HepG2 (cell line): ENCODE measurements at regions not wholly inside any gene's neighbourhood (a gene's known extent, or its start where the extent isn't known, plus 50 kb on each side); places are given as distances from the start of the nearest gene placed in this dataset.

ENCODE experiments used
- ATAC-seq: fragments of 200-7000 bp; cut with Tn5 transposase; 3 replicates; pipeline ENCODE4 v1.9.1; 2020; ENCODE audit warnings: mild to moderate bottlenecking, moderate library complexity
- BruUV-seq: library from RNA; stranded (reverse); fragments of 400-500 nt; replicated peaks from 2 replicates; lab custom pipeline; 2021; lab: Mats Ljungman, UMichigan
- CTCF ChIA-PET: fragments of 300-600 bp; formaldehyde crosslinking; extraction: SDS; loops from one replicate; lab custom pipeline; 2021; ENCODE audit warnings: low total read pairs, inconsistent platforms, low intra/inter-chr PET ratio; lab: Yijun Ruan, JAX
- POLR2A ChIA-PET: fragments of 350-600 bp; sonication (Branson Sonifier 250); formaldehyde crosslinking; loops from one replicate; lab custom pipeline; 2020; ENCODE audit warnings: antibody characterized with exemption, inconsistent platforms; lab: Yijun Ruan, JAX
- DNase-seq: peaks from one replicate; pipeline ENCODE4 v3.0.0-alpha.2; 2015; ENCODE audit warnings: low spot score
- FAIRE-seq: peaks from 3 replicates; lab custom pipeline; 2011; peaks lifted over from hg19 to GRCh38; lab: Jason Lieb, UNC
- H2AFZ ChIP-seq: one replicate; pipeline ENCODE4 v1.6.1; 2011; ENCODE audit warnings: low read length, inconsistent platforms
- H3K27ac ChIP-seq: fragments of 300-600 bp; 3 replicates; pipeline ENCODE4 v1.8.0; 2011; ENCODE audit warnings: mixed run types, mild to moderate bottlenecking, mixed read lengths, low read length, inconsistent platforms; ENCODE audit not compliant: insufficient read depth; ENCODE audit errors: extremely low read length
- H3K27me3 ChIP-seq, 2 experiments: fragments of 200-600 bp in 1 of 2; 2 replicates in 1 of 2; 3 replicates in 1 of 2; pipeline versions ENCODE4 v1.6.0 to v1.8.0; 2011; ENCODE audit warnings: low read length in 2 of 2, mild to moderate bottlenecking in 2 of 2, moderate library complexity in 2 of 2, inconsistent platforms in 1 of 2; ENCODE audit not compliant: insufficient read depth in 2 of 2, control insufficient read depth in 1 of 2
- H3K36me3 ChIP-seq, 2 experiments: fragments of 200-600 bp in 1 of 2; replicated peaks in 1 of 2; 2 replicates in 1 of 2; 3 replicates in 1 of 2; pipeline versions ENCODE4 v1.5.1 to v1.8.0; 2011; ENCODE audit warnings: low read length in 2 of 2, inconsistent platforms in 1 of 2; ENCODE audit not compliant: insufficient read depth in 2 of 2, control insufficient read depth in 1 of 2
- H3K4me1 ChIP-seq: 2 replicates; pipeline ENCODE4 v1.5.1; 2012; ENCODE audit warnings: low read length, inconsistent platforms; ENCODE audit not compliant: insufficient read depth
- H3K4me2 ChIP-seq: 2 replicates; pipeline ENCODE4 v1.6.0; 2011; ENCODE audit warnings: low read depth, low read length, inconsistent platforms
- H3K4me3 ChIP-seq, 3 experiments: fragments of 200-600 bp in 1 of 3; sonication (generic), shearing (Covaris generic) in 1 of 3; replicated peaks in 1 of 3; 2 replicates each; pipeline ENCODE4 v1.5.1; 2011 to 2016; ENCODE audit warnings: low read length in 3 of 3, inconsistent platforms in 2 of 3, low read depth in 2 of 3, mild to moderate bottlenecking in 2 of 3, control low read depth in 1 of 3, mixed read lengths in 1 of 3; ENCODE audit not compliant: insufficient read depth in 1 of 3
- H3K79me2 ChIP-seq: one replicate; pipeline ENCODE4 v1.6.1; 2011; ENCODE audit warnings: low read length, inconsistent platforms; ENCODE audit not compliant: insufficient read depth
- H3K9ac ChIP-seq: 2 replicates; pipeline ENCODE4 v1.6.0; 2011; ENCODE audit warnings: mild to moderate bottlenecking, low read depth, low read length, inconsistent platforms; ENCODE audit not compliant: insufficient read depth
- H3K9me3 ChIP-seq: 2 replicates; pipeline ENCODE4 v1.5.1; 2012; ENCODE audit warnings: mild to moderate bottlenecking, low read length
- H4K20me1 ChIP-seq: 2 replicates; pipeline ENCODE4 v1.6.0; 2011; ENCODE audit warnings: inconsistent platforms, mild to moderate bottlenecking, low read length, moderate library complexity; ENCODE audit not compliant: insufficient read depth
- FOXP1 ChIP-seq, 2 experiments: fragments of 450-650 bp in 1 of 2; IDR thresholded peaks; 2 replicates each; pipeline ENCODE4 v1.6.1; 2017 to 2018; ENCODE audit warnings: antibody characterized with exemption in 1 of 2
- GTF3A ChIP-seq: sonication (generic); formaldehyde crosslinking; conservative IDR thresholded peaks from 2 replicates; pipeline ENCODE4 v1.4.0; 2020; ENCODE audit warnings: mild to moderate bottlenecking, missing genetic modification reagents
- MTERF4 ChIP-seq: sonication (generic); formaldehyde crosslinking; IDR thresholded peaks from 2 replicates; pipeline ENCODE4 v1.8.0; 2023; ENCODE audit warnings: mild to moderate bottlenecking, missing genetic modification reagents
- NFATC3 ChIP-seq: sonication (generic); formaldehyde crosslinking; IDR thresholded peaks from 2 replicates; pipeline ENCODE4 v1.5.1; 2020; ENCODE audit warnings: mild to moderate bottlenecking, missing genetic modification reagents
- POLR2AphosphoS2 ChIP-seq: IDR thresholded peaks from 2 replicates; pipeline ENCODE4 v1.6.1; 2011; ENCODE audit warnings: low read depth, low read length, improper control_type of control experiment
- PRDM15 ChIP-seq: sonication (generic); formaldehyde crosslinking; IDR thresholded peaks from 2 replicates; pipeline ENCODE4 v1.4.0; 2020; ENCODE audit warnings: missing genetic modification reagents
- SSRP1 ChIP-seq: IDR thresholded peaks from 2 replicates; pipeline ENCODE4 v1.6.1; 2016; ENCODE audit warnings: control low read depth
- TCF12 ChIP-seq, 2 experiments: fragments of 450-650 bp in 1 of 2; sonication (generic) in 1 of 2; formaldehyde crosslinking in 1 of 2; IDR thresholded peaks; 2 replicates each; pipeline versions ENCODE4 v1.6.1 to v1.8.0; 2017 to 2022; ENCODE audit warnings: antibody characterized with exemption in 1 of 2, mild to moderate bottlenecking in 1 of 2, missing genetic modification reagents in 1 of 2, moderate library complexity in 1 of 2
- TIGD3 ChIP-seq: sonication (generic); formaldehyde crosslinking; IDR thresholded peaks from 2 replicates; pipeline ENCODE4 v1.5.1; 2020; ENCODE audit warnings: mild to moderate bottlenecking, missing genetic modification reagents, borderline replicate concordance
- TP53 ChIP-seq: sonication (generic); formaldehyde crosslinking; conservative IDR thresholded peaks from 2 replicates; pipeline ENCODE4 v1.4.0; 2020; ENCODE audit warnings: missing genetic modification reagents
- ZNF317 ChIP-seq: sonication (generic); formaldehyde crosslinking; IDR thresholded peaks from 2 replicates; pipeline ENCODE4 v1.5.0; 2020; ENCODE audit warnings: mild to moderate bottlenecking, missing genetic modification reagents
- ZNF337 ChIP-seq: sonication (generic); formaldehyde crosslinking; IDR thresholded peaks from 2 replicates; pipeline ENCODE4 v1.5.1; 2020; ENCODE audit warnings: missing genetic modification reagents, low read depth, mild to moderate bottlenecking, borderline replicate concordance
- ZNF350 ChIP-seq: sonication (generic); formaldehyde crosslinking; IDR thresholded peaks from 2 replicates; pipeline ENCODE4 v1.4.0; 2020; ENCODE audit warnings: mild to moderate bottlenecking, low read depth, missing genetic modification reagents, borderline replicate concordance
- ZNF446 ChIP-seq: sonication (generic); formaldehyde crosslinking; IDR thresholded peaks from 2 replicates; pipeline ENCODE4 v1.5.0; 2020; ENCODE audit warnings: mild to moderate bottlenecking, missing genetic modification reagents
- ZNF503 ChIP-seq: sonication (generic); formaldehyde crosslinking; IDR thresholded peaks from 2 replicates; pipeline ENCODE4 v1.4.0; 2020; ENCODE audit warnings: missing genetic modification reagents
- ZNF572 ChIP-seq: sonication (generic); formaldehyde crosslinking; IDR thresholded peaks from 2 replicates; pipeline ENCODE4 v1.5.1; 2020; ENCODE audit warnings: mild to moderate bottlenecking, missing genetic modification reagents
- ZNF775 ChIP-seq: sonication (generic); formaldehyde crosslinking; IDR thresholded peaks from 2 replicates; pipeline ENCODE4 v1.4.0; 2020; ENCODE audit warnings: missing genetic modification reagents, mild to moderate bottlenecking, moderate library complexity, borderline replicate concordance
- WGBS: methylation state at CpG from one replicate; pipeline ENCODE4 v1.1.6; 2017; ENCODE audit warnings: low lambda C conversion rate; 5-methylcytosine and 5-hydroxymethylcytosine counted together
- in situ Hi-C: cut with HindIII; loops from 2 replicates; pipeline ENCODE4 v1.10.0; 2017; ENCODE audit warnings: low pct_unique_long_range_greater_than_20kb; ENCODE audit not compliant: extremely low pct_ligation_motif_present
- intact Hi-C: fragments of 100-400 bp; cut with micrococcal nuclease; formaldehyde crosslinking; loops from one replicate; pipeline ENCODE4 v1.10.0; 2022; ENCODE audit not compliant: unreplicated experiment

GRCh38 chr16:88130681-88131080 is 179.4 kb downstream of the BANP start (continued):
- TF ChIP-seq ZNF775: no peak

- ChIA-PET POLR2A (no interaction called here), CTCF (no interaction called here)
- no peaks in the 10 kb centered on the region for H3K4me1 ChIP-seq
- H3K4me2 ChIP-seq: no peak overlapping the region
- H3K27me3 ChIP-seq: peaks cover 8 to 54% of the 10 kb centered on the region in 2 experiments
- no peaks in the 10 kb centered on the region for H4K20me1 ChIP-seq
- no peaks in the 10 kb centered on the region for H3K36me3 ChIP-seq
- in situ Hi-C loops (no loop called here), intact Hi-C loops (no loop called here)
- BruUV-seq: no TSS peak
- no peaks in the 10 kb centered on the region for H3K79me2 ChIP-seq
- no peak overlapping the region for H2AFZ ChIP-seq
- no peak overlapping the region for H3K4me3 ChIP-seq
- no peak overlapping the region for H3K9ac ChIP-seq
- H3K27ac ChIP-seq: no peak overlapping the region
- no peak for FAIRE-seq
- WGBS: 28% methylated on average over 15 of the region's 15 CpGs
- no peak for DNase-seq
- H3K9me3 ChIP-seq: no peaks in the 10 kb centered on the region
- ATAC-seq: no peak; the same call in 1 of the 3 replicates
- TF ChIP-seq ZNF350 (CRISPR knock-in tag) (no peak), ZNF503 (CRISPR knock-in tag) (no peak), ZNF572 (CRISPR knock-in tag) (no peak), ZNF317 (CRISPR knock-in tag) (no peak), NFATC3 (no peak), PRDM15 (CRISPR knock-in tag) (no peak), ZNF446 (no peak), TCF12 (IDR thresholded peaks at IDR 0.05) (no peak), TCF12 (CRISPR knock-in tag; IDR thresholded peaks at IDR 0.05) (no peak), TP53 (CRISPR knock-in tag) (no peak), GTF3A (no peak), TIGD3 (no peak), FOXP1 (IDR thresholded peaks at IDR 0.05) (no peak), FOXP1 (CRISPR knock-in tag; IDR thresholded peaks at IDR 0.05) (no peak), POLR2AphosphoS2 (no peak), ZNF337 (no peak), MTERF4 (no peak), SSRP1 (CRISPR knock-in tag) (no peak)
Measured at GRCh38 chr16:88131256-88131655, 180.0 kb downstream of the BANP start.
